Esophagus mucosa (tissue), 1 donor: ENCODE measurements at regions not wholly inside any gene's neighbourhood (a gene's known extent, or its start where the extent isn't known, plus 50 kb on each side); places are given as distances from the start of the nearest gene placed in this dataset.
"Not testable (repeated sequence)": the region's sequence is repeated elsewhere in the genome, so short reads cannot be mapped to it uniquely, and the experiment has no call there.

Source experiments
- ATAC-seq: fragments of 200-7000 bp; cut with Tn5 transposase; one replicate; pipeline ENCODE4 v1.9.1; 2020
- donor health status: DM: yes; HTN: yes; CAD: no.

DNA sequence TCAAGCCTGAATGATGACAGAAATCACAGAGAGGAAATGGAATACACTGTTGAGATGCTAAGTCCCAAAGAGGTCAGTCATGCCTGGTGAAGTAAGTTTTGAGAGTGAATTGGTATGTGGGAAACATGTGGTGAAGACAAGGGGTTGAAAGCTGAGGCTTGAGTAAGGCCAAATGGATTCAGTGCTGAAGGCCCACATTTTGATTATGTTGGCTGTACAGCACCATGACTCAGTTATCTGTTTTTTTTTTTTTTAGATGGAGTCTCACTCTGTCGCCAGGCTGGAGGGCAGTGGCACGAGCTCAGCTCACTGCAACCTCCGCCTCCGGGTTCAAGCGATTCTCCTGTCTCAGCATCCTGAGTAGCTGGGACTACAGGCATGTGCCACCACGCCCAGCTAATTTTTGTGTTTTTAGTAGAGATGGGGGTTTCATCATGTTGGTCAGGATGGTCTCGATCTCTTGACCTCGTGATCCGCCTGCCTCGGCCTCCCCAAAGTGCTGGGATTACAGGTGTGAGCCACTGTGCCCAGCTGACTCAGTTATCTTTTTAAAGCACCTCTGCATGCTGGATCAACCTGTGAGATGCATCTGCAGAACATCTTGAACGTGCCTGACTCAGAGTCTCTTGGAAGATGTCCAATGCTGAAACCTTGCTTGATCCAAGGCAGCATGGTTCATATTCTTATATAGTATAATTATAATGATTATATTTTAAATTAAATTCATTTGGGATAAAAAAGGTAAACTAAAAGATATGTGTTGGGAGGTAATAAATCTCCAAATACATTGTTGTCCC is 829.8 kb downstream of the TNS3 start:
- ATAC-seq: not testable (repeated sequence)

DNA sequence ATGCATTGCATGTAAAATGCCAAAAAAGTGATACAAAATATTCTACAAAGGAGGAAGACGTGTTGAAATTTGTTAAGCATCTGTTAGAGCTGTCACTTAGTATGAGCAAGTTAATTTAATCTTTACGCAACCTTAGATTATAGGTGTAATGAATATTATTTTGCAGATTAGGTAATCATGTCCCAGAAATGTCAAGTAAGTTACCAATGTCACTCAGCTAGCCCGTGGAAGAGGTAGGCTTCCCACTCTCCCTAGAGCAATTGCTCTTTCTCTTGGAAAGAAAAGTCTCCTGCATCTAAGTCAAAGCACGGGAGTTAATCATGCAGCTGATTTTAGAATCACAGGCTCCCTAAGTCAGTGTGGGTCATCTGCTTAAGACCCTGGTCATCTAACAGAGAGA is 830.4 kb upstream of the IGFBP3 start:
- no peak for ATAC-seq

DNA sequence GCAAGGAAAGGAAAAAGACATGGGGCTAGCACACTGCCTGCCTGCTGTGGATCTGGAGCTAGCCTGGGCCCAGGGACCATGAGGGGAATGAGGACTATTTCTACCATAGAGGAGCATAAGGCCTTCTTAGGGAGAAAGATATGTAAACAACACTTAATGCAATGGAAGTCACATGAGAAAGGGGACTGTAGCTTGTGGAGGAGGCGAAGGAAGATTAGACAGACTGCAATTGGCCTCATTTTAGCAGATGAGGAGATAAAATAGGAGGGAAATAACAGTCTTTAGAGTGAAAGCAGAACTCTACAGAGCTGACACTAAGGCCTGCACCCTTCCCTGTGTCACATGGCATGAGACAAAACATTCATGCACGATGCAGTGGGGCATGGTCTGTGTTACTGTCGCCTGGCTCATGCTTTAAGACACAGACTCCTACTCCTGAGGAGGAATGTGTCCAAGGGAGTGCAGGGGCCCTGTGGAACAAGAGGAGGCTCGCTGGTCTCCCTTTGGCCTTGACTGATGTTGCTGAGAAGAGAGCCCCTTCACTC is 829.3 kb upstream of the IGFBP3 start:
- no peak for ATAC-seq

DNA sequence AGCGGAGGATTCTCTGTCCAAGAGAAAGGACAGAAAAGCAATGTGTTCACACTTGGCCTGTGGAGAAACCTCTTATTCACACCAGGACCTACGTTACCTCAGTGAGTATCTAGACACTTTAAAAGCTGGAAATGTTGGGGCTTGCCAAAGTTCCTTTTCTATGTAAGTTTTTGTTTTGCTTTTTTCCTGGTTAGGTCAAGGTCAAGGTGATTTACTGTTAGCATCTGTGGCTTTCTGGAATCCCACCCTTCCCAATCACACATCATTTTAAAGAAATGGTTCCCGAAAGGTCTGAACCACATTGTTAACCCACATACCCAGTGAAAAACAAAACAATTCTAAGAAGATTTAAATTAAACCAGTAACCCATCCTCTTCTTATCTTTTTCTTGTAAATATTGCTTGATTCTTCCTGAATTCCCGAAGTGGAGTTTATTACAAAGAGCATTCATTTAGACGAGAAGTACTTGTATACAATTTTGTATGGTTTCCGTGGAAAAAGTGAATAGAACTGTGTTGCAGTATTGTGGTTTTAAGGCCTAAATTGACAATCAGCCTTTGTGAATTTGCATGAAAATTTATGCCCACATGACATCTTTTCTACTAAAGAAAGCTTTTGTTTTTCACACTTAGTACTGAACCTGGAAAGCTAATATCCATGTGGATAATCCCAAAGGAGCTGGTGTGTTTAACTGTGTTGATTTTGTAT is 827.0 kb upstream of the IGFBP3 start:
- ATAC-seq: no peak

DNA sequence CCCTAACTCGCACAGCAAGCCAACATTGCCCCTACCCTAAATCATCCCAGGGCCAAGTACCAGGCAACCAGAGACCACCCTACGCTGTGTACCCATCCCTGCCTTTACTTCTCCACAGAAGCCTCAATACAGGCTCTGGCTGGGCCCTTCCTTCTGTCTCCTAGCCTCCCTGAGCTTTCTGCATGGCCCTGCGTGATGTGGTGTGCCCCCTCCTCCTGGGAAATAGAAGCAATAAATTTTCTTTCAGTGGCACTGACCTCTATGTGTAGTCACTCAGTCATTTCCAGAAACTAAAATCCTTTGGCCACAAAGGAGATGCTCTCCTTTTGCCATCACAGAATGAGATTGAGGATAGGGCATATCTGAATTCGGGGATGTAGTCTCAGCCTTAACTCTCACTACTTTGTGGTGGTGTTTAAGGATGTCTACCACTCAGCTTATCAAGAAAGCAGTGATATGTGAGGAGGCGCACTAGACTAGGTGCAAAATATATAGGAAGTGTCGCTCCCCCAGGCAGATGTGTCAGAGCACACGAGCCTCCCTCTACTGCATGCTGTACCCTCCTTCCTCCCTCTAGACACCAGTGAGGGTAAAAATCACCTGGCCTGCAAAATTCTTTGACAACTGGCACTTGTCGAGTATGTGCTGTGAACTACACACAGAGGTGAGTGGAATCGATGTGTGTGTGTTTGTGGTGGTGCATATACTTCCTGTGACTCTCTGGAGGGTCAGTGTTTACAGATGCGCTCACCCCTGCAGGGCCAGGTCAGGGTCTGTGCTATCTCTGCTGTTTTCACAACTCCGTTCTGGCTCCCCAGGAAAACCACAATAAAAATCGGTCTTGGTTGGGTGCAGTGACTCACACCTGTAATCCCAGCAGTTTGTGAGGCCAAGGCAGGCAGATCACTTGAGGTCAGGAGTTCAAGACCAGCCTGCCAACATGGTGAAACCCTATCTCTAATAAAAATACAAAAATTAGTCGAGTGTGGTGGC is 825.9 kb upstream of the IGFBP3 start:
- no peak for ATAC-seq

DNA sequence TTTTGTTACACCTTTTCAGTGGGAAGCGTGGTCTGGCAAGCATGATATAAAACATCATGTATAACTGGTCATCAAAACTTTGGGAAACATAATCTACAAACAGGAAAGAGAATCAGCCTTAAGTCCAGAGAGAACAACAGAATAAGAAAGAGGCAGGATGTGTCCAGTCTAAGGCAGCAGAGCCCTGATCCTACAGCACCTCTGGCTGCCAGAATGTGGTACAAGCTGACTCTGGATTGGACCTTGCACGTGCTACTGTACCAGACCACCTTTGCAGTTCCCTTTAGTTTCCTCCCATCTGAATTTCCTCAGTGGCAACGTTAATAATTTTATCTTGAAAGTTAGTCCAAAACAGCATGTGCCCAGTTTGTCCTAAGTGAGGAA is 824.6 kb upstream of the IGFBP3 start:
- ATAC-seq: no peak

DNA sequence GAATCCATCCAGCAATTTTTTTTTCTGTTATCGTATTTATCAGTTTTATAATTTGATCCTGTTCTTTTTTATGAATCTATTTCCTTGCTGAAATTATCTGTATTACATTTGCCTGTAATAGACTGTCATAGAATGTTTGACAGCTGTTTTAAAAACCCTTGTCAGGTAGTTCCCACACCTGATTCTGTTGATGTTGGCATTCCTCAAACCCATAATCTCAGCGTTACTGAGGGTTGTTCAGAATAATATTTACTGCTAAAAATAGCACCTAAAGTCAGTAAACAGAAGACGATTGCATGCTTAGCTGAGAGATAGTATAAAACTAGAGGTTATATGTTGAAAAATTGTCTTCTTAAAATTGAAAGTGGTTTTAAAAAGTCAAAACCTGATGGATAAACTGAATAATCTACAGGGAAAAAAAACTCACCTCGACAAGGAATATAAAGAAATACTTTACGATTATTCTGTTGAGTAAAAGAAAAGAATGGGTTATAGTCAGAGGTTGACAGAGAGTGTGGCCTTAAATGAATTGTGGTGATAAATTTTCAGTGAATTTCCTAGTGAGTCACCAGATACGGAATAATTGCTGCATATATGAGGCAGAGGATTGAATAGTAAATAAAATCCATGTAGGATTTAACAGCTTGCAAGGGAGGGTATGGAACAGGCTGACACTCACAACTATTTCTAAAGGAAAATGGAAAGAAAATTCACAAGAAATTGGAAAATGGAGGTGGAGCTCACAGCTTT is 824.1 kb upstream of the IGFBP3 start:
- no peak for ATAC-seq

DNA sequence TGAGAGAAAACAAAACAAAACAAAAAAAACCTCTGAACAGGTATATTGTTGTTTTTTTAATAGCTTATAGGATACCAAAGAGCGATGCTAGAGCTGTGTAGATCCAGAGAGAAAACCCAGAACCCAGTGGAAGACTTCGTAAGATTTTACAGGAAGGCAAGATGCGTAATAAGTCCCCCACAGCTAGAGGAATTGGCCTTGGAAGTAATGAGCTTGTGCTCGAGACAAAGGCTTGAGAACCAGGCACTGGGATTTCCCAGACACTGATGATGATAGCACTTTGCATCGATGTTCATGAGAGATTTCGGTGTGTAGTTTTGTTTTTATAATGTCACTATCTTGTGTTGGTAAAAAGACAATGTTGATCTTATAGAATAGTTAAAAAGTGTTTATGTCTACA is 821.5 kb upstream of the IGFBP3 start:
- no peak for ATAC-seq

DNA sequence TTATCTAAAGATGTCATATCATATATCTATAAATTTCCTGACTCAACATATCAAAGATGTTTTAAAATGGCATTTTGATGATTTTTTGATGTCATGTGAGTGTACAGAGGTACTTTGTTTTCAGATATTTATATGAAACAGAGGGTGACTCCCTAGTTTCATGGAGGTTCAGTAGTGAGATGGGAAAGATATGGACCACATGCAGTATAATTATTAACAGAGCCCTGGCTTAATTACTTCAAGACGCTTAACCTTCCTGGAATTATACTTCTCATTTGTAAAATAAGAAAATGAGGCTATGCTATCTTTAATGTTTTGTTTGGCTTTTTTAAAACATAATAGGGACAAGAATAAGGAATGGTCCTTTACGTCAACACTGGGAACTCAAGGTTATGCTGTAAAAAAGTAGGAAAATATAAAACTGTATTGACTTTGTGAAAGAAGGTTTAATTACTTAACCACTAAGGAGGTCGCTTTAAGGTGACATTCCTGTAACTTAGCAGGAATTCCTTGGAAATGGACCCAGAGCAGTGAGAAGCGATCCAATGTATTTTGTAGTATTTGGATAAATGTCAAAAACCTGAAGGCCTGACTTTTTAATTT is 821.0 kb upstream of the IGFBP3 start:
- no peak for ATAC-seq

DNA sequence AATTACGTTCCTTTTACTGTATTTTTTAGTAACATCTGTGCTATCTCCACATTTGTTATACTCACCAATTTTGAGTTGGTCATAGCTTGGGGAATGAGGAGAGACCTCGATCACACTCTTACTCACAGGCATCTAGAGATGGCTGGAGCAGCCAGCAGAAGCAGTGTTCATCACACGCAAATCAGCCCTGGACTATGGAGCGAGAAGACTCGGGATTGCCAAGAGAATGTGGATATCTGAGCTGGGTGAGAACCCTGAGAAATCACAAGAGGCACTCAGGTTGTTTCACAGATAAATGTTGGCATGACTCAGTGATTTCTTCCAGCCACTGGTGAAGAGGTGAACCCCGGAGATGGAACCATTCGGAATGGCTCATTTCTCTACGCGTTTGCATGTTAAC is 820.1 kb upstream of the IGFBP3 start:
- ATAC-seq: no peak

DNA sequence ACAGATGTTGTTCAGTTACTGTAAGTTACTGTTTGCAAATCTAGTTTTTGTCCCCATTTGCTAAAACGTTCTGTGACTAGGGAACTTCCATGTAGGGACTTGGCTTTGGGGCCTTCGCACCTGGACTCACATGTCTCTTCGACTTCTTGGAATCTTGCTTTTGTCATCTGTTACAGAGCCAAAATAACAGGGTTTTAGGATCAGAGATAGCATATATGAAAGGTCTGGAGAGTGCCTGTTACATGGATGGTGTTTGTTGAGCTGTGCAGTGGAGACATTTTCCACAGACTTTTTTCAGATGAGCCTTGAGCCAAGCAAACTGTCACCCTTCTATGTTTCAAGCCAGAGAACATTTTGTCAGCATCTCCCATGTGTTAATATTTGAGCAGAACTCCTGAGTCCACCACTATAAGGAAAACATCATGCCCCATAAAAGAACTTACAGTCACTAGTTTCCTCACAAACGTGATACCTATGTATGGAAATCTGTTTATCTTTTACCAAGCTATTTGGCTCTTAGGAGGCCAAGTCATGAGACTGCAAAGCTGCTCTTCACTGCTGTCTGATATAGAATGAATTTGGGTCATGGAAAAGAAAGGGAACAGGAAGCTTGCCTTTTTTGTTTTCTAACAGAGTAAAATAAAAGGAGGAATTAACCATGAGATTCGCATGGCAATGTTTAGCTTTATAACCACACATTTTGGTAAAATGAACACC is 818.6 kb upstream of the IGFBP3 start:
- ATAC-seq: no peak

DNA sequence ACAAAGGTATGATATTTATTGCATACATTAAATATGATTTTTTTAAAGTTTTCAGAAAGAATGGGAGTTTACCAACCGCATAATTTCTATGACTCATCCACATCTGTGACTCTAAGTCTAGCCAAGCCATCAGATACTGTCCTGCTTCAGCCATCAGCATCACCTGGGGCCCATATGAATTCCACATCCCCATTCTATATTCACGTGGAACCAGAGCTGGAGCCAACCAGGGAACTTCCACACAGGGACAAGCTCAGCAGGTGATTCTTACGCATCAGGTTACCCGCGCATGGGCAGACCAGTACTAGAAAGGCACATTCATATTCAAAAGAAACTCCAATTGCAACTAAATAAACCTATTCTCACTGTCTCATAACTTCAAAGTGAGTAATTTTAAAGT is 817.7 kb upstream of the IGFBP3 start:
- no peak for ATAC-seq

DNA sequence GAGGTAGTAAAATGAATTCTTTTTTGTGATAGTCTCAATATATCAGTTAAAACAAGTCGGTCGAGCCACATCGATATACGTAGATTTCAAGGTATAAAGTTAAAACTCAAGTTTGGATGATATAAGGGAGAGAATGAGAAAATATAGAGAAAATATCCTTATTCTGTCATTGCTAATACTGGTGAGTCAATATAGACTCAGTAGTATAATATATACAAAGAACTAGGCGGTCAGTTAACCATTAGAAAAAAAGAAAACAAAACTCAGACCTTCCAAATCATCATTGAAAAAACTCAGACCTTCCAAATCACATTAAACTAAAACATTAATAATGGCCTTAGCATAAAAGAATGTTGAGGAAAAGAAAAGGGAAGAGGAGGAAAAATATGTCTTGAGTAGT is 817.1 kb upstream of the IGFBP3 start:
- no peak for ATAC-seq

DNA sequence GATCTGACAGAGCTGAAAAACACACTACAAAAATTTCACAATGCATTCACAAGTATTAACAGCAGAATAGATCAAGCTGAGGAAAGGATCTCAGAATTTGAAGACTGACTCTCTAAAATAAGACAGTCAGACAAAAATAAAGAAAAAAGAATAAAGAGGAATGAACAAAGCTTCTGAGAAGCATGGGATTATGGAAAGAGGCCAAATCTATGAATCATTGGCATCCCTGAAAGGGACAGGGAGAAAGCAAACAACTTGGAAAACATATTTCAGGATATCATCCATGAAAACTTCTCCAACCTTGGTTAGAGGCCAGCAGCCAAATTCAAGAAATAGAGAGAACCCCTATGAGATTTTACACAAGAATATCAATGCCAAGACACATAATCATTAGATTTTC is 804.8 kb upstream of the IGFBP3 start:
- no peak for ATAC-seq

DNA sequence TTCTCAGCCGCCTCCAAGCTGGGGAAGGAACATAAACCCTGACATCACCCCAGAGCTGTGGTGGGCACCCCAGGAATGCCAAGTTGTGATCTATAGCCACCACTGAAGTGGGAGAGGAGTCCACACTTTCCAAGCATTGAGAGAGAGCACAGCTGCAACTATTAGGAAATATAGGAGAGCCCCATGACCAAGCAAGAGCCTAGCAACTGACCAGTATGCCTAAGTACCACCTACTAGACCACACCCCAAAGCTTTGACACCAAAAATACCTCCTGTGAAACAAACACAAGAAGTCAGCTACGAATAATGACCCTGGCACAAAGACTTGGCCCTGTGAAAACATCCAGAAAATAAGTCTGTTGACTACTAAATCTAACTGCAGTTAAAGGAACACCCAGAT is 804.1 kb upstream of the IGFBP3 start:
- no peak for ATAC-seq

DNA sequence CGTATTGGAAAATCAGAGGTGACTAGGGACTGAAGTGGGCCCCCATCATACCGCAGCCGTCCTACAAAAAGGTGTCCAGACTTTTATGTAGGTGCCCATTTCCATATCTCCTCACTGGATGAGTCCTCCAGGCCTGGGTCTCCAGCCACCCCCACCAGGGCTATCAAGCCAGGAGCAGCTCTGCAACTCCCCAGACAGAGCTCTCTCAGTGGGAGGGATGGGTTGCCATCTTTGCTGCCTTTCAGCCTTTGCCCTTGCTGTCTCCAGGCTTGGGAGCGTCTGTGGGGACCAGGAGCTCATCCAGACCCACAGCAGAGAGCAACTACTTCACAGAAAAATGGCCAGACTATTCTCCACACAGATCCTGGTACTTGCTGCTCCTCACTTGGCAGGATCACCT is 802.7 kb upstream of the IGFBP3 start:
- ATAC-seq: no peak

DNA sequence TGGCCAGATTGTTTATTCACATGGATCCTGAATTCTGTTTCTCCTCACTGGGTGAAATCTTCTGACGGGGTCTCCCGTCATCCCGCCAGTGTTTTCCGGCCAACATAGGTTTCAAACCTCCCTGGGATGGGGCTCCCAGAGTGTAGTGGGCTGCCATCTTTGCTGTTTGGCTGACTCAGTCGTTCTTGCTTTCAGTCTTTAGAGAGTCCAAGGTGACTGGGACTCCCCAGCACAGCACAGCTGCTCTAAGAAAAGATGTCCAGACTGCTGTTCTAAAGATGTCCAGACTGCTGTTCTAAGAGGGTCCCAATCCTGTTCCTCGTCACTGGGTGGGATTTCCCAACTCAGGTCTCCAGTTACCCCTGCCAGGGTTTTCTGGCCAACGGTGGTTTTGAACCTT is 801.9 kb upstream of the IGFBP3 start:
- ATAC-seq: no peak

DNA sequence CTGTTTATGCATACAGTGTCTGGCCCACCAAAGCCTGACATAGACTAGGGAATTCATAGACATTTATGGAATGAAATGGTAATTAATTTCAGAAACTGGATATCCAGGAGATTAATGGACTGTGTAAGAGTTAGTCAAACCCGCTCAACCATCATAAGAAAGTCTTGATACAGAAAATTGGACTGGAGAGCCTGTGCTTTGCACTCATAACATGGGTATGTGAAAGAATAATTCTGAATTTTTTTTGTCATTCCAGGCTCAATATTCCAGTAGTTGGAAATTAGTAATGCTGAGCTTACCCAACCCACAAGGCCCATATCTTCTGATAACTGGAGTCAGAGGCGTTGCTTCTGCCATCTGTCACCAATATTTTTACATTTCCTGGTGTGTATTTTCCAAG is 799.7 kb upstream of the IGFBP3 start:
- ATAC-seq: no peak

DNA sequence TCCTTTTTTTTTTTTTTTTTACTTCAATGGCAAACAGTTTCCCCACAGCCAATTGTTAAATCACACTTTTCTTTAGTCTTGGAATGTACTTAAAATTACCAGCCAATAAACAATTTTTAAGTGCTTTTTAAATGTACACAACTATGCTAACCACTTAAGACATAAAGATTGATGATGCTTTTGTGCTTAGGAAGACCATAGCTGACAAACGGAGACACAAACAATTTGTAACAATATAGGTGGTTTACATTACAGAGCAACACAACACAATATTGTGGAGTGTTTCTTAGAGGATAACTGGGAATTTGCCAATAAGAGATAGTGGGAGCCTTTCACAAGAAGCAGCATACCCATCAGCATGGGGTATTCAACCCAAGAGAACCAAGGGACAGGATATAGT is 798.5 kb upstream of the IGFBP3 start:
- ATAC-seq: no peak

DNA sequence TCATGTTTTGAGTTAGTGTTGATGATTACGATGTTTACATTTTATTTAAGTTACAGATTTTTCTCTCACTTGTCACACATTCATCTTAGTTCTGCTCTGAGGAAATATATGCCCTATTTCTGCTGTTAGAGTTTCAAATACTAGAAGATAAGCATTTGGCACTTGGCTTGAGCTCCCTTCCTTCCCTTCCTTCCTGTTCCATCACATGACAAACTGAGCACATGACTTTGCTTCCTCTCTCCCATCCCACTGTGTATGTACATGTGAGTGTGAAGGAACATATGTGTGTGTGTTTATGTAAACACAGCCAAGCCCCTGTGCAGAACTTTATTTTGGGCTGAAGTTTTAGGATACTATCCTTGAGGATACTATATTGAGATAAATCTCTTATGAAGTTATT is 795.9 kb upstream of the IGFBP3 start:
- no peak for ATAC-seq

DNA sequence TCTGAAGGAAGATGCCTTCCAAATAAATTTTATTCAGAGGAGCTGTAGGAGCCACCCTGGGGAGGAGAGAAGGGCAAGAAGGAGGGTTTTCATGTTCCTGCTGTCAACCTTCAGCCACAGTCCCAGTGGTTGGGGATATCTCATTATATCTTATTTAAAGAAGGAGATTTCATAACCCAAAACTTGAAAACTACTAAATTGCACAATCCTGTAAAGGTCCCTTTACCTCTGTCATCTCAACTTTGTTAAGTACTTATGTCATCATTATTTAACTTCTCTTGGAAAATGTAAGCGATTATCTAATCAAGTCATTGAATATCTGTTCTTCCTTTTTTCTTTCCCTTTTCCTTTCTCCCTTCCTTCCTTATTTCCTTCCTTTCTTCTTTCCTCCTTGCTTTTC is 794.5 kb upstream of the IGFBP3 start:
- ATAC-seq: no peak
